VCaP (cell line): ENCODE measurements at regions not wholly inside any gene's neighbourhood (a gene's known extent, or its start where the extent isn't known, plus 50 kb on each side); places are given as distances from the start of the nearest gene placed in this dataset.

Source experiments
- H3K27ac ChIP-seq: fragments of 450-650 bp; 2 replicates; pipeline ENCODE4 v1.5.1; 2017
- CTCF ChIP-seq: fragments of 450-650 bp; conservative IDR thresholded peaks from 2 replicates; pipeline ENCODE4 v1.5.1; 2017; ENCODE audit warnings: mild to moderate bottlenecking, moderate library complexity

GRCh38 chr6:143594647-143595046 is 83.1 kb upstream of the PHACTR2 start:
- TF ChIP-seq CTCF = no peak
- no peak overlapping the region for H3K27ac ChIP-seq

GRCh38 chr6:143592335-143592734 is 80.8 kb upstream of the FUCA2 start:
- TF ChIP-seq CTCF = 0 out of 2 replicates have a peak, but pooled peaks have one; percentile 9
- H3K27ac ChIP-seq = no peak overlapping the region

DNA sequence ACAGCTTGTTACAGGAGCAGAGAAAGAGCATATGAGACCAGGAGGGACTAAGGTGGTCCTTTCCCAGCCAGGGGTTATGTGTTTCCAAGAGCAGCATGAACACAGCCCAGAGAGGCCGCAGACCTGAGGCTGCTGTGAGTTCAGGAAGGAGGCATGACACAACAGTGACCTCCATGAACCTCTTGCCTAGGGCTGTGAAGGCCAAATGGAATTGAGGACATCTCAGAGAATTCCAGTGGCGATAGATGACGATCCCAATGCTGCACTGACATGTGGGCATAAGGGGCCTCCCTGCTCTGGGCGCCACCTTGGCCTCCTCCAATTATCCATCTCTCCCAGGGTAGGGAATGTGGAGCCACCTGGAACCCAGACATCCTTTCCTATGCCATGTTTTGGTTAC is 79.9 kb upstream of the FUCA2 start:
- H3K27ac ChIP-seq = no peak overlapping the region
- no peak for TF ChIP-seq CTCF

DNA sequence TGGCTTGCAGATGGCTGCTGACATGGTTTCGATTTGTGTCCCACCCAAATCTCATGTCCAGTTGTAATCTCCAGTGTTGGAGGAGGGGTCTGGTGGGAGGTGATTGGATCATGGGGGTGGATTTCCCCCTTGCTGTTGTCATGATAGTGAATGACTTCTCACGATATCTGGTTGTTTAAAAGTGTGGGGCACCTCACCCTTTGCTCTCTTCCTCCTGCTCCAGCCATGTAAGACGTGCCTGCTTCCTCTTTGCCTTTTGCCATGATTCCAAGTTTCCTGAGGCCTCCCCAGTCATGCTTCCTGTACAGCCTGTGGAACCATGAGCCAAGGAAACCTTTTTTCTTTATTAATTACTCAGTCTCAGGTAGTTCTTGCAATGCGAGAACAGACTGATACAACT is 77.6 kb upstream of the FUCA2 start:
- no peak overlapping the region for H3K27ac ChIP-seq
- TF ChIP-seq CTCF = no peak

GRCh38 chr6:143586557-143586956 is 75.0 kb upstream of the FUCA2 start:
- H3K27ac ChIP-seq = no peak overlapping the region
- TF ChIP-seq CTCF = no peak

GRCh38 chr6:143585716-143586115 is 74.2 kb upstream of the FUCA2 start:
- no peak for TF ChIP-seq CTCF
- H3K27ac ChIP-seq = no peak overlapping the region

DNA sequence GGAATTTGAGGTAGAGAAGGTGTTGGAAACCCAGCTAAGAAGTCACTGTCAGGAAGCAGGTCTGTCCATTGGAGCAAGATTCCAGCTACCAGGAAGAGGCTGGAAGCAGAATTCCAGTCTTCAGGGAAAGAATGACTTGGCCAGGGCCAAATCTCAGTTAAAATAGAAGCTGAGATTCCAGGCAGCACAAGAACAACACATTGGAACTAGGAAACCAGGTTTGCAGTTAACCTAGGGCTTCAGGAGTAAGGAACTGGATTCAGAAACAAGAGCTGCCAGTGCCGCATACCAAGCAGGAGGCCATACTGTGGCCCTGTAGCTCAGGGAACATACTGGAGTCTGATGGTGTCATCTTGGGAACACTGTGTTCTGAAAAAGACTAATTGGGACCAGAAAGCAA is 73.7 kb upstream of the FUCA2 start:
- no peak overlapping the region for H3K27ac ChIP-seq
- no peak for TF ChIP-seq CTCF
